GM18502 (cell line): ENCODE measurements at regions not wholly inside any gene's neighbourhood (a gene's known extent, or its start where the extent isn't known, plus 50 kb on each side); places are given as distances from the start of the nearest gene placed in this dataset.

Experiments used
- ATAC-seq: cut with Tn5 transposase; IDR thresholded peaks from one replicate; pipeline ENCODE4 v1.9.1; 2021; ENCODE audit warnings: mild to moderate bottlenecking; ENCODE audit not compliant: unreplicated experiment, poor library complexity

DNA sequence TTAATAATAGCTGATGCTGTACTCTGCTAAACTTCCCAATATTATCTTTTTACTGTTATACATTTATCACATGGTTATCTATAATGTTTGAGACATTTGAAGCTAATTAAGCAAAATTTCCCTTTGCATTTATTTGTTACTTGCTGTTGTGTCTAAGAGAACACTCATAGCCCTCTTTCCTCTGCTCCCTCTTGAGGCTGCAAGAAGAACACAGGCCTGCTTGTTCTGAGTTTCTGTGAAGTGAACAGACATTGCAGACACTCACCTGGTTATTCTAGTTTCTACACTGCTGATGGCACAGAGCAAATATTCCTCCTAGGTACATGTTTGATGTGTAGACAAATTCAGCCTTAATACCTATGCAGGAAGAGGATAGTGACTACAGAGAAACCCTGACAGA lies 367.8 kb downstream of the GASK1B start:
- no peak for ATAC-seq

DNA sequence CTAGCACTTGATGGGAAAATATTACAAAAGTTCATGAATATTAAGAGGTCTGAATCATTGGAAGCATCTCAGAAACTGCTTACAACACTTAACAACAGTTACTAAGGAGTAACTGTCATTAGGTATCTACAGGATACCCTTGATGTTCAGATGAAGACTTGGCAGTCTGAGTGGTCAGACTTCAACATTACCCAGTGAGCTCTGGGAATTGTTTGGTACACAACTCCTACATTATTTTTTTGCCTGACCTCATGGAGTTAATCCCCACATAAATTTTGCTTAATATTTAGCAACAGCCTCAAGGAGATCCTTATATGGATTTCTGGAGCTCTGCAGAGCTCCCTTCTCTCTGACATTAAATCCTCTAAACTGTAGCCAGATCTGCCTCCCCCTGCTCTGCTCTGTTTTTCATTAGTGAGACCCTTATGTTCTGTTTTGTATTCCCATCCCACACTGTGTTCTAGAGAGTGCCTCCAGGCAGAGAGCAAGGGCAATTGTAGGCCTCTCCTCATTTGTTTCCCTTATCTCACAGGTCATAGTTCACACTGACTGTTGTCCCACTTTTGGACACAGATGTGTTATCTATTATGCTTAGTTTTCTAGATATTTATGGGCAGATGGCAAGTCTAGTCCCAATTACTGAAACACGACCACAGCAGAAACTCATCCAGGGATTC lies 368.8 kb downstream of the GASK1B start:
- no peak for ATAC-seq

DNA sequence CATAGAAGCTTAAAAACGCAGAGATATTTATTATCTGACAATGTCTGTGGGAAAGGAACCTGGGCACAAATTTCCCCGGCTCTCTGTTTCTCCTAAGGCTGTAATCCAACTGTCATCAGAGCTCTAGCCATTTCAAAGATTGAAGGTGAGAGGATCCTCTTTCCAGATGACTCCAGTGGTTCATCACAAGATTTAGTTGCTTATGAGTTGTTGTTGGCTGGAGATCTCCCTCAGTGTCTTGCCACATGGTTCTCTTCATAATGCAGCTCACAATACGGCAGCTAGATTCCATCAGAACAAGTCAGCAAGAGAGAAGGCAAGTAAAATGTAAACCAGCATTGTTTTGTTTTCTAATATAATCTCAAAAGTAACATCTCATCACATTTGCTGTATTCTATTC lies 369.4 kb downstream of the GASK1B start:
- no peak for ATAC-seq

DNA sequence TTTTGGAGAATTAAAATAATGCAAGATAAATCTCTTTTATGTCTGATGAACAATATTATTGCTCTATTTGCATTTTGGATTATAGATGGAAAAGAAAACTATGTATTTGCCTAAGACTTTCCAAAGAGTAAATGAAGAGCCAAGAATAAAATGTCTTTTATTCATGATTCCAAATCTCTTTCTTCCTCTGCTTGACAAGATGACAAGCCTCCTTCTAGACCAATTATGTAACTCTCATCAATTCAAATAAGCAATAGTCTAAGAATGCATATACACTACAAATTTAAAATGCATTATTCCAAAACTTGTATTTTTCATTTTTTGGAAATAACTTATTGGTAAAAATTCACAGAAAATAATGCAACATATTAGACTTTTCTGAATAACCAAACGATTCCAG lies 377.3 kb downstream of the GASK1B start:
- ATAC-seq, result no peak

DNA sequence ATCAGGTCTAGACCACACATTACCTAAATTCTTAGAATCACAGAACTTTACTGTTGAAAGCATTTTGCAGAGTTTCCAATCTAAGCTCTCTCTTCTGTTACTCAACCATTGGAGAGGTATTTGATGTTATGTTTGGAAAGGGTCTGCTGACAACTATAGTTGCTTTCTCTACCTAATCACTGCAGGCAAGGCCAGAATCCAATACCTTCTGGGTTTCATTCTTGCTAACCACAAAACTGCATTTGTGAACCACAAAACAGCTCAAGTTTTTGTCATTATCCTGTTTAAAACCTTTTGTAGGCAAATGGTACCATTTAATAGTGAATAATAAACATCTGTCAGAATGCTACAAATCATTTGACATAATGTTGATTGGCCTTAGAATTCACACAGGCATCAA lies 380.1 kb downstream of the GASK1B start:
- ATAC-seq, result no peak

DNA sequence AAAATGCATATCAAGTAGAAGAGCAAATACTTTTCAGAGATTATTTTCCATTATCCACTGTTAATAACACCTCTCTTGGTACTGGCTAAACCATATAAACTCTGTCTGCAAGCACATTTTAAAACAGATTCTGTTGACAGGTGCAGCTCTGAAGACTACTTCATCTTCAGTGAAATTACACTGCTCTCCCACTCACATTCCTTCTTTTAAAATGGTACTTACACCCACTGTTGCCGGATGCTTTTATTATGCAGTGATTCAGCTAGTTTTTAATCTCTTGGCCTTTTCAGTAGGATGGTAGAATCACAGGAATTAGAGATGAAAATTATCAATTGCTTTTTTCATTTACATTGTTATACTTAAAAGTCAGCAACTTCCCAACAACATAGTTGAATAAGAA lies 381.6 kb downstream of the GASK1B start:
- no peak for ATAC-seq

DNA sequence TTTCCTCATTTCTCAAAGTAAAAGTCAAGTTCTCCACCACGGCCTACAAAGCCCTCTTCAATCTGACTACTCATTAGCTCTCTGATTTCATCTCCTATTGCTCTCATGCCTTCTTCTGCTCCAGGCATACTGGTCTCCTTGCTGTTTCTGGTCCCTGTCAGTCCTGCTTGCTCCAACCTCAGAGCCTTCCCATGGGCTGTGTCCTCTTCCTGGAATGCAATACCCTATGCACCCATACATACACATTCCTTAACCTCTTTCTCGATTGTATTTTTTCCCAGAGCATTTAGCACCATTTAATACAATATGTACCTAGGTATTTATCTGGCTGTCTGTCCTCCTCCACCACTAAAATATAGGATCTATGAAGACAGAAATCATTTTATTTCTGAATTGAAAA lies 385.2 kb downstream of the GASK1B start:
- no peak for ATAC-seq

DNA sequence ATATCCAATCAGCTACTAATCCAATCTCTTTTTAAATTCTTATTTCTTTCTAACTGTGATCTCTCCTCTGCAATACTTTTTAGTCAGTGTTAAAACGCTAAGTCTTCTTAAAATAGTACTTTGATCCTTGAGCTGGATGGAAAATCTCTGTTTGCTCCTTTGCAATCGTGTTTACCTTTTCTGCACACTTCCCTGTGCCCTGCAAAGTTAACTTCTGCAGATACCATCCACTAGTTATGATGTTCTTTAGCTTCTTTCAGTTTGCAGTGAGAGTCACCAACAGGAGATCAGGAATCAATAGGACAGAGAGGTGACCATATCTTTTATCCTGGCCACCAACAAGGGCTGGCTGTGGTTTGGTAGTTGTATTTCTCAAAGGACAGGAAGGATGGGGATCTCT lies 391.5 kb downstream of the GASK1B start:
- ATAC-seq, result no peak

DNA sequence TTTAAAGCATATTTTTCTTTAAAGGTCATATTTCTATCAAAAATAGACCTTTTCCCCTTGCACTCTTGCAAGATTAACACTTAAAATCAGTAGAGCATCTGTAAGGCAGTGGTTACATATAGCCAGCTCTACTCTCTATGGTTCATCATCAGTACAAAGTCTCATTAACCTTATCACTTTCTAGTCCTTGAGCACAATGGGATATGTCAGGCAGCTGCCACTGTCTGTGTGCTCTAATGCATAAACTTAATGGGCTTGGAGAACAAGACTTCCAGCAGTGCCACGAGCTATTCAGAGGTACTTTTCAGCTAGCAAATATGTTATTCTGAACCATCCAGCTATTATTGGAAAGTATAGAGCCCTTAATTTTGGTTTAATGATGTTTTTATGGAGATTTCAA lies 393.7 kb downstream of the GASK1B start:
- ATAC-seq, result no peak

DNA sequence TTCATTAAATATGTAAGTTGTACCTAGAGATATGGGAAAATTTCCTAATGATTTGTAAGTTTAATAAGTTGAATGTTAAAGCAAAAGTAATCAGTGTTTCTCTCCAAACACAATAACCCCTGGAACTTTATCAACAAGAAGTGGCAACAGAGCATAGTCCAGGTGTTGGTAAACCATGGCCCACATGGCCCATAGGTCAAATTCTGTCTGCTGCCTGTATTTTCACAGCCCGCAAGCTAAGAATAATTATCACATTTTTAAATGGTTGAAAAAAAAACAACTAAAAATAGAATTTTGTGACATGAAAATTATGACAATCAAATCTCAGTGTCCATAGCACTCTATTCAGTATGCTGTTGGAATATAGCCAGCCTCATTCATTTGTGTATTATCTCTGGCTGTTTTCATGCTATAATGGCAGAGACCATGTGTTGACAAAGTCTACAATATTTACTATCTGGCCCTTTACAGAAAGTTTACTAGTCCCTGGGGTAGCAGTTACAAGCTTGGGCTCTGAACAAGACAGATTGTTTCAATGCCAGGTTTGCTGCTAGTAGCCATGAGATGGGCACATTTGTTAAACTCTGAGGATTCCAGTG lies 395.8 kb downstream of the GASK1B start:
- ATAC-seq, result no peak

DNA sequence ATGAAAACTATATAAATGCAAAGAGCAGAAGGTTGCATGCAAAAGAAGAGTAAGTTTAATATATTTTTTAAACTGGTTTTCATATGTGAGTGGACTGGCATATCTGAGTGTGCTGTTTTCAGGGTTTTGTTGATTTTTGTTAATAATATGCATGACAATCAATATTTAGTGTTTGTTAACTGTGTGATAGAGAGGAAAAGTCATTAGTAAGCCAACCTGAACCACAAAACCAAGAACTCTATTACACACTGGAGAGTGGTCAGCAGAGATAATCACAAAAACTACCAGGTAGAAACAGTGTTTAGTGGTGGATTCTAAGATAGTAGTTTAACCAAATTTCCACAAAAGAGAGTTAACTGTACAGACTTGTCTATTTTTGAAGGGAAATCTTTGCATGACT lies 396.9 kb downstream of the GASK1B start:
- no peak for ATAC-seq

DNA sequence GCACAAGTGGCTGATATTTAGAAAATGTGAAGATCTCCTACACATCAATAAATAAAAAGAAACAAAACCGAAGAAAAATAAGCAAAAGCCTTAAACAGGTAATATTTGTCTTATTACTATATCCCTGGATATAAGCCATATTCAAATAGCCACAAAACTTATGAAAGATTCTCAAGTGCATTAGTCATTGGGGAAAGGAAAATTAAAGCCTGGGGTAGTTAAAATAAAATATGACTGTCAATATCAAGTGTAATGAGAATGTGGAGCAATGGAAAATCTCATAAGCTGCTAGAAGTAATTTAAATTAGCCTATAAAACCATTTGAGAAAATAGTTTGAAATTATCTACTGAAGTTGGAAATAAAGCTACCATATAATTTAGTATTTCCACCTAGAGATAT lies 399.9 kb downstream of the GASK1B start:
- no peak for ATAC-seq

DNA sequence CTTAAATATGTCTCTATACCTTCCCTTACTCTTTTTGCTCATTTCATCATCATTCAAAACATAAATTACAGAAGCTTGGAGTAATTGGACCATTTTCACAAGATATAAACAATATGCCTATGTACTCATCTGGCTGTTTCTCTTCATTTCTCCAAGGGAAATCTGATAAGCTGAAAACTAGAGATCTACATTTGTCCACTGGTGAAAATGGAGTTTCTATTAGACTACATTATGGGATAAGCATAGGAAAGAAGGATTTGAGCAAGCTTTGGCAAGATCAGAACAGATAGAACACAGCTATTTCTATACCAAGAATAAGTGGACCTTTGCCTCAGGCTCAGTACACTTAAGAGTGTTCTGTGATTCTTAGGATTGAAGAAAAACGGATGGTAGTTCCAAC lies 404.4 kb downstream of the GASK1B start:
- ATAC-seq, result no peak

DNA sequence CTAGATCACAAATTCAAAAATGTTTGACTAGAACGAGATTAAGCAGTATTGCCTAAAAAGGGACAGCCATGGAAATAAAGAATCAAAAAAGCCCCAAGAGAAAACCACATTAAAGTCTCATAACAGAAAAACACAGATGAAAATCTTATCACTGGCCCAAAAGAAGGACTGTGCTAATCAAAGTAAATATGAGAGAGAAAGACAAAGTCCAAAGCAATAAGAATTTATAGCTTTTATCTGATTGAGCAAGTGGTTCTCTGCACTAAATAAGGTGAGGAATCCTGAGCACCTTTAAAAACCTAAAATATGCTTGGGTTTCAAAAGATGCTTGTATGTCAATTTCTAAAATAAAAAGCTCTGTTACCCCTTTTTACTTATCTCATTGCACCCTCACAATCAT lies 409.3 kb downstream of the GASK1B start:
- ATAC-seq, result no peak

DNA sequence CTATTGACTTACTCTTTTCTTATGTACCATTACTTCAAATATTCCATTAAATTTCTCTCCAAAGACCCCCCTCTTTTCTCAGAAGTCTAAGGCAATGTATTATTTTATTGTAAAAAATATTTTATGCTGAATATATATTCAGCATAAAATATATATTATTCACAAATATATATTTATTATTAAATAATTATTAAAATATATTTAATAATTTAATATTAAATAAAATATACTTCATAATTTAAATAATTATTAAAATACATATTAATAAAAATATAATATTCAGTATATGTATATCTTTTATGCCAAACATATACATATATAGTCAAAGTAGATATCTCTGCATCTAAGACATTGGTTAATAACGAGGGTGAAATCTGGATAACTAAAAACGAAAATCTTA lies 418.4 kb downstream of the GASK1B start:
- ATAC-seq, result no peak

DNA sequence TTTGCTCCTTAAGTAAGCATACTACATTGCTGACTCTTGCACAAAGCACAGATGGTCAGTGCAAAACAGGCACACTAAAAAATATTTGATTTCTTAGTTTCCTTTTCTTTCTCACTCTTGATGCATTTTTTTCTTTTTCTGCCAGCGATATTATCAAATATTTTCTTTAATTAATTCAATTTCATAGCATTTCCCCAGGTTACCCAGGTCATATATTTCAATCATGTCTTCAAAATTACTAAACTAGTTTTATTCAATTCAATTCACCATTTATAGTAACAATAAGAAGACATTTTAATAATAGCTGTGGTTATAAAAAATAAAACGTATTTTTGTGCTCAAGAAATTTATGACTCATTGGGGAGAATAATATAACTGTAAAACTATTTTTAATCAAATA lies 421.2 kb downstream of the GASK1B start:
- ATAC-seq, result no peak

DNA sequence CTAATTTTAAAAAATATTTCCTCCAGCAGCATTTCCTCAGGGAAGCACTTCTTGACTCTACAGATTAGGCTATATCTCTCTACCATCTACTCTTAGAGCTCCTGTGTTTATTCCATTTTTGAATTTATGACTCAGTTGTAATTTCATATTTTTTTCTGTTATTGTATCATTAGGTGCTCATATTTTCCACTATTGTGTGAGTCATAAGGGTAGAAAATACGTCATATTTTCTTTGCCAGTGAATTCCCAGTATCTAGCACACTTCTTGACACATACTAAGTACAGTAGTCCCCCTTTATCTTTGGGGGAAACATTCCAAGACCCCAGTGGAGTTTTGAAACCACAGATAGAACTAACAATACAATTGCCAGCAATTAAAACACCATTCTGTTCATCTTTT lies 431.2 kb downstream of the GASK1B start:
- no peak for ATAC-seq

DNA sequence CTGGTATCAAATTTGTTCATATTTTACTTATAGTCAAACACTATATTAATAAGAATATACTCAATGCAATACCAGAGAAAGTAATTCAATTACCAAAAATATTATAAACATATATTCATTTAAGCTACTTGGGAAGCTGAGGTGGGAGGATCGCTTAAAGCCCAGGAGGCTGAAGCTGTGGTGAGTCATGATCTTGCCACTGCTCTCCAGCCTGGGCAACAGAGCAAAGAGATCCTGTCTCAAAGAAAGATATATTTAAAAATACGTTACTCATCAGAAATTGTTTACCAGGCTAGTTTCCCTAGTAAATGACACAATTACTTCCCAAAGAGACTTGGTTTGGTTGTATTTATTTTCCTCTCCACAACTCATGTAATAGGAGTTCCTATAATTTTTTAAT lies 433.6 kb downstream of the GASK1B start:
- no peak for ATAC-seq

DNA sequence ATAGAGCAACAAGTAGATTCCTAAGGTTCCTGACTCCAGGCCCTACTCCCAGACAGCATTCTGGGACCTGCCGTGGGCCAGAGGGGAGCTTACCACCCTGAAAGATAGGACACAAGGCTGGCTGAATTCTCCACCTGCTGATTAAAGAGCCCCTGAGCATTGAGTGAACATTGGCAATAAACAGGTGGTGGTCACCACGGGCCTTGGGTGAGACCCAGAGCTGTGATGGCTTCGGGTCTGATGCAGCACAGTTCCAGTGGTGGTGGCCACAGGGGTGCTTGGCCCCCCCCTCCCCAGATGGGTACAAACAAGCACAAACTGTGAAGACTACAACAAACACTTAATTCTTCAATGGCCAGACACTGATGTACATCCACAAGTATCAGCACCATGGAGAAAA lies 444.6 kb downstream of the GASK1B start:
- ATAC-seq, result no peak

DNA sequence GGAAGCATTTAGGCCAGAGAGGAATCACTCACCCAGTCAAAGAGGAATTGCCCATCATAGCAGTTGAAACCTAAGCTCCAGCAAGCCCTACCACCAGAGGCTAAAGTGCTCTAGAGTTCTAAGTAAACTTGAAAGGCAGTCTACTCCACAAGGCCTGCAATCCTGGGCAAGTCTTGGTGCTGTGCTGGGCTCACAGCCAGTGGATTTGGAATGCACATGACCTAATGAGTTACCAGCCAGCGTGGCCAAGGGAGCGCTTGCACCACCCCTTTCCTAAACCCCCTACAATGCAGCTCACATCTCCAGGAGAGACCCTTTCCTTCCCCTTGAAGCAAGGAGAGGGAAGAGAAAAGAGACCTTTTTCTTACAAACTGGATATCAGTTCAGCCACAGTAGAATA lies 445.7 kb downstream of the GASK1B start:
- no peak for ATAC-seq

DNA sequence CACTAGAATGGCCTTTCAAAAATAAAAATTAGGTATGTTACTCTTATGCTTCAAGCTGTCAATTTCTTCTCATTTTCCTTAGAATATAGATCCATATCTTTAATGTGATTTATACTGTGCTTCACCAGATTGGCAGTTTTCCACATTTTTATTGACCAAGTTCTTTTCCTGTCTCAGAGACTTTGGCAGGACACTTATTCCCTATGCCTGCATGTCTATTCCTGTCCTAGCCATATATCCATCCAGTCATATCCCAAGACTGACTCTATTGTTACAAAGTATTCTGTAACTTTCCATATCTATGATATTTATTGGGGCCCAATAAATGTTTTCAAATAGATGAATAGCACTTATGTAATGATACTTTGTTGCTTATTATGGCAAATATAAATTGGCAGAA lies 450.7 kb downstream of the GASK1B start:
- ATAC-seq, result no peak

DNA sequence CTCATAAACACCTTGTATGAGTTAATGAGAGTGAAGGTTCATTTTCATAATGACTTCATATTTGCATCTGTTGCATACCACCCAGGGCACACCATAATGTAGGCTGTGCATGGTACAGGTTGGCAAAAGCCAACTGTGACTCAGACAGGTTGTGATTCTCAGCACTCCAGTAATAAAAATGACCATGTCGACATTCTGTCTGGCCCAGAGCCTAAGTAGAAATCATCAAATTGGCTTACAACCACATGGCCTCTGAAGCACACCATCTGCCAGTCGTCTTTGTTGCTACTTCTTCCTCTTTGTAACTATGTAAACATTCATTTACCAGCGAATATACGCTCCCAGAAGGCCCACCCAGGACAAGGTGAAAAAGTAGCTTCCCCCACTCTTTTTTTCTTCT lies 459.5 kb downstream of the GASK1B start:
- no peak for ATAC-seq

DNA sequence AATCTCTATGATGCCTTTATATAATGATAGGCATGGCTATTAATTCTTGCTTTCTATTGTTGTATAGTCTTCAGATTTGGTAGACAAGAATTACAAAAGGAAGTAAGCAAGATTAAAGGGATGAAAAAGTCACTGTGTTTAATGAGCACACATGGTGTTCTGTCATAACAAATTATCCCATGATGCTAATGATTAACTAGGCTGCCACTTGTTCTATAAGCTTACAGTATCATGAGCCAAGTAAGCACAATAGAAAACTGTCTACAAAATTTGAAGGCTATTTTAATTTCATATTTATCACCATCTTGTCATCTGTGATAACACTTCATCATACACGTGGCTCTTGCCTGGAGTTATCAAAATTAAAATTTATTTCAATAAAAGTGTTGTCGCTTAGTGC lies 466.7 kb downstream of the GASK1B start:
- ATAC-seq, result no peak
